ENCODE measurements at regions not wholly inside any gene's neighbourhood (a gene's known extent, or its start where the extent isn't known, plus 50 kb on each side); places are given as distances from the start of the nearest gene placed in this dataset.

GRCh38 chr2:176976736-176977685 lies 235.6 kb upstream of the HNRNPA3 start:
- TF ChIP-seq NFIC (IDR thresholded peaks at IDR 0.05) = no peak
- TF ChIP-seq CREB1 (IDR thresholded peaks at IDR 0.05; ENCODE audit: low read depth) = no peak
- TF ChIP-seq, protein P1, sequence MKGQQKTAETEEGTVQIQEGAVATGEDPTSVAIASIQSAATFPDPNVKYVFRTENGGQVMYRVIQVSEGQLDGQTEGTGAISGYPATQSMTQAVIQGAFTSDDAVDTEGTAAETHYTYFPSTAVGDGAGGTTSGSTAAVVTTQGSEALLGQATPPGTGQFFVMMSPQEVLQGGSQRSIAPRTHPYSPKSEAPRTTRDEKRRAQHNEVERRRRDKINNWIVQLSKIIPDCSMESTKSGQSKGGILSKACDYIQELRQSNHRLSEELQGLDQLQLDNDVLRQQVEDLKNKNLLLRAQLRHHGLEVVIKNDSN (IDR thresholded peaks at IDR 0.05) = no peak
- TF ChIP-seq TEAD4 (IDR thresholded peaks at IDR 0.05) = no peak
- no peak for TF ChIP-seq TAF1 (IDR thresholded peaks at IDR 0.05; ENCODE audit: low read depth)
- TF ChIP-seq CEBPB (IDR thresholded peaks at IDR 0.05) = no peak
- no peak for TF ChIP-seq TCF12 (IDR thresholded peaks at IDR 0.05; ENCODE audit: low read depth)
- TF ChIP-seq, protein P2, sequence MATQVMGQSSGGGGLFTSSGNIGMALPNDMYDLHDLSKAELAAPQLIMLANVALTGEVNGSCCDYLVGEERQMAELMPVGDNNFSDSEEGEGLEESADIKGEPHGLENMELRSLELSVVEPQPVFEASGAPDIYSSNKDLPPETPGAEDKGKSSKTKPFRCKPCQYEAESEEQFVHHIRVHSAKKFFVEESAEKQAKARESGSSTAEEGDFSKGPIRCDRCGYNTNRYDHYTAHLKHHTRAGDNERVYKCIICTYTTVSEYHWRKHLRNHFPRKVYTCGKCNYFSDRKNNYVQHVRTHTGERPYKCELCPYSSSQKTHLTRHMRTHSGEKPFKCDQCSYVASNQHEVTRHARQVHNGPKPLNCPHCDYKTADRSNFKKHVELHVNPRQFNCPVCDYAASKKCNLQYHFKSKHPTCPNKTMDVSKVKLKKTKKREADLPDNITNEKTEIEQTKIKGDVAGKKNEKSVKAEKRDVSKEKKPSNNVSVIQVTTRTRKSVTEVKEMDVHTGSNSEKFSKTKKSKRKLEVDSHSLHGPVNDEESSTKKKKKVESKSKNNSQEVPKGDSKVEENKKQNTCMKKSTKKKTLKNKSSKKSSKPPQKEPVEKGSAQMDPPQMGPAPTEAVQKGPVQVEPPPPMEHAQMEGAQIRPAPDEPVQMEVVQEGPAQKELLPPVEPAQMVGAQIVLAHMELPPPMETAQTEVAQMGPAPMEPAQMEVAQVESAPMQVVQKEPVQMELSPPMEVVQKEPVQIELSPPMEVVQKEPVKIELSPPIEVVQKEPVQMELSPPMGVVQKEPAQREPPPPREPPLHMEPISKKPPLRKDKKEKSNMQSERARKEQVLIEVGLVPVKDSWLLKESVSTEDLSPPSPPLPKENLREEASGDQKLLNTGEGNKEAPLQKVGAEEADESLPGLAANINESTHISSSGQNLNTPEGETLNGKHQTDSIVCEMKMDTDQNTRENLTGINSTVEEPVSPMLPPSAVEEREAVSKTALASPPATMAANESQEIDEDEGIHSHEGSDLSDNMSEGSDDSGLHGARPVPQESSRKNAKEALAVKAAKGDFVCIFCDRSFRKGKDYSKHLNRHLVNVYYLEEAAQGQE (IDR thresholded peaks at IDR 0.05; ENCODE audit: low read depth) = no peak
- no peak for TF ChIP-seq MAX (IDR thresholded peaks at IDR 0.05)

DNA sequence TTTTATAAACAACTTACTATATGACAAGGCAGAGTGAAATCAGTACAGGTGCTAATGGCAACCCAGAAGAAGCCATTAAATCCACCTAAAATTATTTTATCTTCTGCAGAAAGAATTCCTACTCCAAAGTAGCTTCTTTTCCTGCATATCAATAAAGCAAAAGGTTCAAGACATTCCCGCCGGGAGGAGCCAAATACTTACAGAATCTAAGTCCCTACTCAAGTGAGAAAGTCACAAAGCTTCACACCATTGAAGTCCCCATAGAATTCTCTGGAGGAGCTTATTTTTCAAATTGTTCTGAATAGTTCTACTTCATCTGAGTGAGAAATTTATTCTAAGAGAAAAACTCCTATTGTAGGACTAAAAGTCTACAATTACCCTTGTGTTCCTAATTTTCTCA lies 233.7 kb upstream of the HNRNPA3 start:
- TF ChIP-seq TEAD4 (IDR thresholded peaks at IDR 0.05) = no peak

- no peak for TF ChIP-seq EGR1 (IDR thresholded peaks at IDR 0.05)
- TF ChIP-seq, protein P2 (IDR thresholded peaks at IDR 0.05; ENCODE audit: low read depth) = no peak
- no peak for TF ChIP-seq NFIC (IDR thresholded peaks at IDR 0.05)
- no peak for TF ChIP-seq CREB1 (IDR thresholded peaks at IDR 0.05; ENCODE audit: low read depth)
These were observed 232.4 kb upstream of the HNRNPA3 start for GRCh38 chr2:176979981-176980710.

DNA sequence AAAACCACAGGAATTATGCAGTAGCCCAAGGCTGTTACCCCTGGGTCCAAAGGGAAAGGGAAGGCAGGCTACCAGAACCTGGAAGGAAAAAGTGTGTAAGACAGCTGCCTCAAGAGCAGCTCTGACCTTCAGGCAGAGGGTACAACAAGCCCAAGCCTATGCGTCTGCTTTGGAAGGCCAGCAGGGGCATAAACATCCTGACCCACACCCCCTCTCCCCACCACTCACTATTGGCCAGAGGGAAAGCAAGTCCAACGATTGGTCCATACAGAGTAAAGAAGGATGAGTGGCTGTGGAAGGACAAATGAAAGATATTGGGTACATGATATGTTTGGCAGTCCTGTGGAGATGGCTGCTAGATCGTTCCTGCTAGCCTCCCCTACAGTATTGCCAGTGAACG lies 227.6 kb upstream of the HNRNPA3 start:
- TF ChIP-seq TAF1 (IDR thresholded peaks at IDR 0.05; ENCODE audit: low read depth) (no peak), MAX (IDR thresholded peaks at IDR 0.05) (no peak), RAD21 (IDR thresholded peaks at IDR 0.05; ENCODE audit: low read depth) (no peak), YY1 (IDR thresholded peaks at IDR 0.05; ENCODE audit: low read depth) (no peak), TEAD4 (IDR thresholded peaks at IDR 0.05) (no peak), CEBPB (IDR thresholded peaks at IDR 0.05) (no peak), TCF12 (IDR thresholded peaks at IDR 0.05; ENCODE audit: low read depth) (no peak), EGR1 (IDR thresholded peaks at IDR 0.05) (no peak), CREB1 (IDR thresholded peaks at IDR 0.05; ENCODE audit: low read depth) (no peak), ZBTB7A (IDR thresholded peaks at IDR 0.05; ENCODE audit: low read depth) (no peak), FOXM1 (IDR thresholded peaks at IDR 0.05; ENCODE audit: borderline replicate concordance, low read depth) (no peak), EP300 (IDR thresholded peaks at IDR 0.05; ENCODE audit: borderline replicate concordance) (no peak), NFIC (IDR thresholded peaks at IDR 0.05) (no peak)
- TF ChIP-seq, protein P2 (IDR thresholded peaks at IDR 0.05; ENCODE audit: low read depth) = no peak
- TF ChIP-seq, protein P1 (IDR thresholded peaks at IDR 0.05) = no peak
